ENCODE measurements at regions not wholly inside any gene's neighbourhood (a gene's known extent, or its start where the extent isn't known, plus 50 kb on each side); places are given as distances from the start of the nearest gene placed in this dataset.

GRCh38 chr11:71096751-71097388, 155.5 kb downstream of the SHANK2 start:
- TF ChIP-seq CTCF (IDR thresholded peaks at IDR 0.05) (no peak), POLR2A (IDR thresholded peaks at IDR 0.05) (no peak)
- DNase-seq = no peak
- Histone ChIP-seq H3K9me3 (no peaks in the 10 kb centered on the region), H3K27me3 (no peaks in the 10 kb centered on the region), H3K4me3 (no peak overlapping the region), H3K36me3 (no peaks in the 10 kb centered on the region), H3K4me1 (no peaks in the 10 kb centered on the region), H3K27ac (no peak overlapping the region)

- Histone ChIP-seq H3K9me3 (no peaks in the 10 kb centered on the region), H3K27me3 (no peaks in the 10 kb centered on the region), H3K27ac (no peak overlapping the region), H3K36me3 (no peaks in the 10 kb centered on the region), H3K4me3 (no peak overlapping the region), H3K4me1 (no peaks in the 10 kb centered on the region)
- TF ChIP-seq POLR2A (IDR thresholded peaks at IDR 0.05) = no peak
- TF ChIP-seq CTCF (IDR thresholded peaks at IDR 0.05) = no peak
- no peak for DNase-seq
Observed at GRCh38 chr11:71095294-71095850, 157.0 kb downstream of the SHANK2 start.

GRCh38 chr11:71094296-71095077, 157.9 kb downstream of the SHANK2 start:
- no peak overlapping the region for H3K27ac ChIP-seq
- no peaks in the 10 kb centered on the region for H3K27me3 ChIP-seq
- H3K4me3 ChIP-seq = no peak overlapping the region
- TF ChIP-seq POLR2A (IDR thresholded peaks at IDR 0.05) (no peak), CTCF (IDR thresholded peaks at IDR 0.05) (no peak)
- H3K9me3 ChIP-seq = no peaks in the 10 kb centered on the region
- no peaks in the 10 kb centered on the region for H3K4me1 ChIP-seq
- no peaks in the 10 kb centered on the region for H3K36me3 ChIP-seq
- no peak for DNase-seq

GRCh38 chr11:71093783-71094182, 158.6 kb downstream of the SHANK2 start:
- H3K27me3 ChIP-seq = no peaks in the 10 kb centered on the region
- TF ChIP-seq POLR2A (IDR thresholded peaks at IDR 0.05) = no peak
- no peak for TF ChIP-seq CTCF (IDR thresholded peaks at IDR 0.05)
- no peak overlapping the region for H3K27ac ChIP-seq
- DNase-seq = no peak
- H3K4me3 ChIP-seq = no peak overlapping the region
- no peaks in the 10 kb centered on the region for H3K4me1 ChIP-seq
- no peaks in the 10 kb centered on the region for H3K36me3 ChIP-seq
- no peaks in the 10 kb centered on the region for H3K9me3 ChIP-seq

GRCh38 chr11:71091506-71092265, 160.7 kb downstream of the SHANK2 start:
- Histone ChIP-seq H3K36me3 (no peaks in the 10 kb centered on the region), H3K27me3 (no peaks in the 10 kb centered on the region), H3K4me3 (no peak overlapping the region), H3K4me1 (no peaks in the 10 kb centered on the region), H3K9me3 (no peaks in the 10 kb centered on the region), H3K27ac (no peak overlapping the region)
- DNase-seq = no peak
- no peak for TF ChIP-seq POLR2A (IDR thresholded peaks at IDR 0.05)
- no peak for TF ChIP-seq CTCF (IDR thresholded peaks at IDR 0.05)
